ENCODE measurements at regions not wholly inside any gene's neighbourhood (a gene's known extent, or its start where the extent isn't known, plus 50 kb on each side); places are given as distances from the start of the nearest gene placed in this dataset.

GRCh38 chr3:13249664-13250390 is 170.3 kb downstream of the NUP210 start:
- Histone ChIP-seq H3K27ac (no peak overlapping the region), H3K36me3 (ENCODE audit: low read depth) (no peaks in the 10 kb centered on the region), H3K27me3 (ENCODE audit: insufficient read depth, low read depth) (no peaks in the 10 kb centered on the region), H3F3A (ENCODE audit: insufficient read depth, low read depth) (no peaks in the 10 kb centered on the region), H3K4me1 (replicated peaks; ENCODE audit: insufficient read depth) (no peaks in the 10 kb centered on the region; the same call in 1 of the 2 replicates), H3K4me2 (no peak overlapping the region), H2AFZ (no peak overlapping the region), H3K9me2 (ENCODE audit: insufficient read depth) (no peaks in the 10 kb centered on the region), H3K4me3 (no peak overlapping the region), H4K20me1 (ENCODE audit: insufficient read depth) (peaks cover 3% of the 10 kb centered on the region; the same call in 1 of the 2 replicates), H3K79me2 (ENCODE audit: low read depth) (no peaks in the 10 kb centered on the region), H3K9me3 (ENCODE audit: insufficient read depth, low read depth) (no peaks in the 10 kb centered on the region)
- intact Hi-C loops (cut with micrococcal nuclease; ENCODE audit: unreplicated experiment): no loop called here
- no peak for DNase-seq
- no TSS peak for BruUV-seq (replicated peaks)
- TF ChIP-seq, protein P1, sequence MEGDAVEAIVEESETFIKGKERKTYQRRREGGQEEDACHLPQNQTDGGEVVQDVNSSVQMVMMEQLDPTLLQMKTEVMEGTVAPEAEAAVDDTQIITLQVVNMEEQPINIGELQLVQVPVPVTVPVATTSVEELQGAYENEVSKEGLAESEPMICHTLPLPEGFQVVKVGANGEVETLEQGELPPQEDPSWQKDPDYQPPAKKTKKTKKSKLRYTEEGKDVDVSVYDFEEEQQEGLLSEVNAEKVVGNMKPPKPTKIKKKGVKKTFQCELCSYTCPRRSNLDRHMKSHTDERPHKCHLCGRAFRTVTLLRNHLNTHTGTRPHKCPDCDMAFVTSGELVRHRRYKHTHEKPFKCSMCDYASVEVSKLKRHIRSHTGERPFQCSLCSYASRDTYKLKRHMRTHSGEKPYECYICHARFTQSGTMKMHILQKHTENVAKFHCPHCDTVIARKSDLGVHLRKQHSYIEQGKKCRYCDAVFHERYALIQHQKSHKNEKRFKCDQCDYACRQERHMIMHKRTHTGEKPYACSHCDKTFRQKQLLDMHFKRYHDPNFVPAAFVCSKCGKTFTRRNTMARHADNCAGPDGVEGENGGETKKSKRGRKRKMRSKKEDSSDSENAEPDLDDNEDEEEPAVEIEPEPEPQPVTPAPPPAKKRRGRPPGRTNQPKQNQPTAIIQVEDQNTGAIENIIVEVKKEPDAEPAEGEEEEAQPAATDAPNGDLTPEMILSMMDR (conservative IDR thresholded peaks at IDR 0.05): no peak
- no peak for TF ChIP-seq EZH2 (IDR thresholded peaks at IDR 0.05; ENCODE audit: low read depth)
- ChIA-PET POLR2A (ENCODE audit: unreplicated experiment) (no interaction called here), CTCF (interaction anchor here (0.7 kb wide), 1 partner anchor 24 kb away, joined by 13 read pairs; no protein-coding TSS in a partner anchor)

DNA sequence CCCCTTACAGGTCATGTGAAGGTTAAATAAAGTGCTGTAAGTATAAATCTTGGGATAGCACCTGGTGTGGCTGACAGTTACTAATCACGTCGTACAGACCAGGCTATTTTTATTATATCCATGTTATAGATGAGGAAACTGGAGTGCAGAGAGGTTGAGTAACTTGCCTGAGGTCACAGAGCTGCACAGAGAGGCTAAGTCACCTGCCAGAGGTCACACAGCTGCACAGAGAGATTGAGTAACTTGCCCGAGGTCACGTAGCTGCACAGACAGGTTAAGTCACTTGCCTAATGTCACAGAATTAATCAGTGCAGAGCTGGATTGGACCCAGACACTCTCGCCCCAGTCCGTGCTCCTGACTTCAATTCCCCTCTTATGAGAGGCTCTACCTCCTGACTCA is 171.5 kb downstream of the NUP210 start:
- no peak overlapping the region for H3K27ac ChIP-seq
- DNase-seq: no peak
- H4K20me1 ChIP-seq (ENCODE audit: insufficient read depth): 0 out of 2 replicates have a peak, but pooled peaks cover 3% of the 10 kb centered on the region
- H3K4me2 ChIP-seq: no peak overlapping the region
- H3K79me2 ChIP-seq (ENCODE audit: low read depth): no peaks in the 10 kb centered on the region
- no peaks in the 10 kb centered on the region; the same call in 1 of the 2 replicates for H3K4me1 ChIP-seq (replicated peaks; ENCODE audit: insufficient read depth)
- H3K9me3 ChIP-seq (ENCODE audit: insufficient read depth, low read depth): no peaks in the 10 kb centered on the region
- intact Hi-C loops (cut with micrococcal nuclease; ENCODE audit: unreplicated experiment): no loop called here
- POLR2A ChIA-PET (ENCODE audit: unreplicated experiment): no interaction called here
- H3K9me2 ChIP-seq (ENCODE audit: insufficient read depth): no peaks in the 10 kb centered on the region
- CTCF ChIA-PET: interaction anchor here (0.6 kb wide), 1 partner anchor 9 kb away, joined by 4 read pairs; no protein-coding TSS in a partner anchor
- H3K4me3 ChIP-seq: no peak overlapping the region
- H3F3A ChIP-seq (ENCODE audit: insufficient read depth, low read depth): no peaks in the 10 kb centered on the region
- no TSS peak for BruUV-seq (replicated peaks)
- H2AFZ ChIP-seq: no peak overlapping the region
- H3K27me3 ChIP-seq (ENCODE audit: insufficient read depth, low read depth): no peaks in the 10 kb centered on the region
- TF ChIP-seq, protein P1 (conservative IDR thresholded peaks at IDR 0.05): no peak
- no peak for TF ChIP-seq EZH2 (IDR thresholded peaks at IDR 0.05; ENCODE audit: low read depth)
- no peaks in the 10 kb centered on the region for H3K36me3 ChIP-seq (ENCODE audit: low read depth)

GRCh38 chr3:13245615-13245978 is 172.4 kb upstream of the IQSEC1 start:
- CTCF ChIA-PET: no interaction called here
- intact Hi-C loops (cut with micrococcal nuclease; ENCODE audit: unreplicated experiment): no loop called here
- no TSS peak for BruUV-seq (replicated peaks)

More at GRCh38 chr3:13245615-13245978, 172.4 kb upstream of the IQSEC1 start:
- Histone ChIP-seq H3K9me3 (ENCODE audit: insufficient read depth, low read depth) (no peaks in the 10 kb centered on the region), H3K4me1 (replicated peaks; ENCODE audit: insufficient read depth) (no peaks in the 10 kb centered on the region), H3F3A (ENCODE audit: insufficient read depth, low read depth) (no peaks in the 10 kb centered on the region), H3K79me2 (ENCODE audit: low read depth) (no peaks in the 10 kb centered on the region), H3K4me3 (no peak overlapping the region), H3K36me3 (ENCODE audit: low read depth) (no peaks in the 10 kb centered on the region), H3K4me2 (no peak overlapping the region), H4K20me1 (ENCODE audit: insufficient read depth) (0 out of 2 replicates have a peak, but pooled peaks cover 3% of the 10 kb centered on the region), H3K27ac (no peak overlapping the region), H3K9me2 (ENCODE audit: insufficient read depth) (no peaks in the 10 kb centered on the region), H2AFZ (no peak overlapping the region), H3K27me3 (ENCODE audit: insufficient read depth, low read depth) (no peaks in the 10 kb centered on the region)
- no peak for DNase-seq
- no peak for TF ChIP-seq EZH2 (IDR thresholded peaks at IDR 0.05; ENCODE audit: low read depth)
- TF ChIP-seq, protein P1 (conservative IDR thresholded peaks at IDR 0.05): no peak
- POLR2A ChIA-PET (ENCODE audit: unreplicated experiment): no interaction called here
